ENCODE measurements at regions not wholly inside any gene's neighbourhood (a gene's known extent, or its start where the extent isn't known, plus 50 kb on each side); places are given as distances from the start of the nearest gene placed in this dataset.
"Not testable (repeated sequence)": the region's sequence is repeated elsewhere in the genome, so short reads cannot be mapped to it uniquely, and the experiment has no call there.

GRCh38 chr2:91844451-91844825 is 3026.8 kb upstream of the TEKT4 start:
- not testable (repeated sequence) for TF ChIP-seq CTCF (IDR thresholded peaks at IDR 0.05); POLR2AphosphoS5 (IDR thresholded peaks at IDR 0.05; ENCODE audit: low read depth, low read length); SIN3A (IDR thresholded peaks at IDR 0.05; ENCODE audit: borderline replicate concordance, insufficient read depth, low read depth, low read length); REST (IDR thresholded peaks at IDR 0.05; ENCODE audit: insufficient read depth in 1 of 2, low read depth in 2 of 2, low read length in 1 of 2)
